ENCODE measurements at regions not wholly inside any gene's neighbourhood (a gene's known extent, or its start where the extent isn't known, plus 50 kb on each side); places are given as distances from the start of the nearest gene placed in this dataset.

DNA sequence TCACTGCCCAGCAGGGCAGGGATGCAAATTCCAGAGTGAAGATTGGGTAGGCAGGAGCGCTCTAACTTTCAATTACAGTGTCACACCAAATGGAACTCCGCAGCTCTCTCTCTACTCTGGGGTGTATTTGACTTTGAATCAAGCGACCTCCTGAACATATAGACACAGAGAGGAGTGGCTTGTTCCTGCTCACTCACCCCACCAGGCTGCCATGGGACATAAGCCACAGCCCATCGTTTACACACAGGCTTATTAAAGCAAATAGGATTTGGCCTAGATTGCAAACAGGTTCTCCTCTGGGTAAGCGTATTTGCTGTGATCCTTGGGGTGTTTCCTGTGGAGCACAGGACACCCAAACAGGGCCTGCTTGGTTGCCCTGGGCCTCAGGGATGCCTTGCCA, 281.6 kb upstream of the CCL2 start:
- ChIA-PET POLR2A (no interaction called here), CTCF (no interaction called here)
- Histone ChIP-seq H3K4me1 (no peaks in the 10 kb centered on the region), H3K9me3 (no peaks in the 10 kb centered on the region), H3K36me3 (ENCODE audit: control insufficient read depth, insufficient read depth, low read length) (no peaks in the 10 kb centered on the region), H3K4me3 (ENCODE audit: low read depth, low read length) (no peak overlapping the region), H3K27me3 (replicated peaks; ENCODE audit: control insufficient read depth, insufficient read depth, low read length) (no peaks in the 10 kb centered on the region)
- no peak overlapping the region for H3K4me3 Mint-ChIP-seq (ENCODE audit: unreplicated experiment)
- no peak overlapping the region for H3K27ac Mint-ChIP-seq (ENCODE audit: unreplicated experiment)
- no peaks in the 10 kb centered on the region for H3K36me3 Mint-ChIP-seq (ENCODE audit: insufficient read depth, unreplicated experiment)
- BruUV-seq (replicated peaks), result no TSS peak
- no peak for DNase-seq
- TF ChIP-seq, protein P1, sequence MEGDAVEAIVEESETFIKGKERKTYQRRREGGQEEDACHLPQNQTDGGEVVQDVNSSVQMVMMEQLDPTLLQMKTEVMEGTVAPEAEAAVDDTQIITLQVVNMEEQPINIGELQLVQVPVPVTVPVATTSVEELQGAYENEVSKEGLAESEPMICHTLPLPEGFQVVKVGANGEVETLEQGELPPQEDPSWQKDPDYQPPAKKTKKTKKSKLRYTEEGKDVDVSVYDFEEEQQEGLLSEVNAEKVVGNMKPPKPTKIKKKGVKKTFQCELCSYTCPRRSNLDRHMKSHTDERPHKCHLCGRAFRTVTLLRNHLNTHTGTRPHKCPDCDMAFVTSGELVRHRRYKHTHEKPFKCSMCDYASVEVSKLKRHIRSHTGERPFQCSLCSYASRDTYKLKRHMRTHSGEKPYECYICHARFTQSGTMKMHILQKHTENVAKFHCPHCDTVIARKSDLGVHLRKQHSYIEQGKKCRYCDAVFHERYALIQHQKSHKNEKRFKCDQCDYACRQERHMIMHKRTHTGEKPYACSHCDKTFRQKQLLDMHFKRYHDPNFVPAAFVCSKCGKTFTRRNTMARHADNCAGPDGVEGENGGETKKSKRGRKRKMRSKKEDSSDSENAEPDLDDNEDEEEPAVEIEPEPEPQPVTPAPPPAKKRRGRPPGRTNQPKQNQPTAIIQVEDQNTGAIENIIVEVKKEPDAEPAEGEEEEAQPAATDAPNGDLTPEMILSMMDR (IDR thresholded peaks at IDR 0.05; ENCODE audit: insufficient read depth in 1 of 2, low read depth in 1 of 2, low read length in 1 of 2, severe bottlenecking in 1 of 2, unreplicated experiment in 1 of 2), result no peak
- H3K27me3 Mint-ChIP-seq (ENCODE audit: insufficient read depth, unreplicated experiment), result peaks cover 9% of the 10 kb centered on the region
- no peaks in the 10 kb centered on the region for H3K9me3 Mint-ChIP-seq (ENCODE audit: unreplicated experiment)
- intact Hi-C loops (cut with micrococcal nuclease; ENCODE audit: unreplicated experiment), result no loop called here
- no peaks in the 10 kb centered on the region for H3K4me1 Mint-ChIP-seq (ENCODE audit: low read depth, unreplicated experiment)

DNA sequence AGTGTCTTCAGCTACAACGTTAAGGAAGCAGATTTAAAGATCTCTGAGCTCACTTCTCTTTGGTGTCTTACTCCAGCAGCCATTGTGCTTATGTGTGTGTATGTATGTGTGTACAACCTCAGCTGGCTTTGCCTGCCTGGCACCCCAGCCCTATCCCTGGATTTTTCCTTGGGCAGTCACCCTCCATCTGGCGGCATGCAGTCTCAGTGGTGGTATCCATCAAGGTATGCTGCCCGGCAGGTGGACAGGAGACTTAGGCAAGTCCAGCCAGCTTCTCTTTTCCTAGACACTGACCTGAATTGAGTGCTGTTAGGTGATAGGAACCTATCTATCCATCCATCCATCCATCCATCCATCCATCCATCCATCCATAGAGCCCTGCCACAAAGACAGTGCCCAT, 280.8 kb upstream of the CCL2 start:
- no peak overlapping the region for H3K27ac Mint-ChIP-seq (ENCODE audit: unreplicated experiment)
- no peak overlapping the region for H3K4me3 Mint-ChIP-seq (ENCODE audit: unreplicated experiment)
- no TSS peak for BruUV-seq (replicated peaks)
- intact Hi-C loops (cut with micrococcal nuclease; ENCODE audit: unreplicated experiment), result no loop called here
- H3K27me3 Mint-ChIP-seq (ENCODE audit: insufficient read depth, unreplicated experiment), result peaks cover 9% of the 10 kb centered on the region
- CTCF ChIA-PET, result no interaction called here
- no peaks in the 10 kb centered on the region for H3K9me3 Mint-ChIP-seq (ENCODE audit: unreplicated experiment)
- no peak overlapping the region for H3K4me3 ChIP-seq (ENCODE audit: low read depth, low read length)
- H3K4me1 Mint-ChIP-seq (ENCODE audit: low read depth, unreplicated experiment), result no peaks in the 10 kb centered on the region
- H3K36me3 ChIP-seq (ENCODE audit: control insufficient read depth, insufficient read depth, low read length), result no peaks in the 10 kb centered on the region
- POLR2A ChIA-PET, result no interaction called here
- no peaks in the 10 kb centered on the region for H3K4me1 ChIP-seq
- no peaks in the 10 kb centered on the region for H3K27me3 ChIP-seq (replicated peaks; ENCODE audit: control insufficient read depth, insufficient read depth, low read length)
- TF ChIP-seq, protein P1 (IDR thresholded peaks at IDR 0.05; ENCODE audit: insufficient read depth in 1 of 2, low read depth in 1 of 2, low read length in 1 of 2, severe bottlenecking in 1 of 2, unreplicated experiment in 1 of 2), result no peak
- no peaks in the 10 kb centered on the region for H3K9me3 ChIP-seq
- DNase-seq, result no peak
- no peaks in the 10 kb centered on the region for H3K36me3 Mint-ChIP-seq (ENCODE audit: insufficient read depth, unreplicated experiment)

DNA sequence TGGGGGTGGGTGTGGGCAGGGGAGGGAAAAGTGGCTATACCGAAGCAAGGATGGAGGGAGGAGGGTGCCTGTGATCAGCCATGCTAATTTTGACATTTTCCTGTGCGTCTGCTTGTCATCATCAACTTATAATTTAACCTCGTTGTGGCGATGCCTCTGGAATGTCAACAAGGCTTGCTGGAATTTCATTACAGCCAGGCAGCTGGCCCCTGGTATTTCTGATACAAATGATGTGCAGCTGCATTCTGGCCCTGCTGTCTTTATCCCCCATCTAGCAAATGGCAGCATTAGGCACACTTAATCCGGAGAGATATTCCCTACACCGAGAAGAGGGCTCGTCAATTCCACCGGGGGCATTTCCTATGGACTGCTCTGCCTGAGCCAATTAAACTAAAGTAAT, 278.3 kb upstream of the CCL2 start:
- H3K9me3 Mint-ChIP-seq (ENCODE audit: unreplicated experiment), result no peaks in the 10 kb centered on the region
- ChIA-PET CTCF (no interaction called here), POLR2A (no interaction called here)
- Histone ChIP-seq H3K4me1 (no peaks in the 10 kb centered on the region), H3K9me3 (no peaks in the 10 kb centered on the region), H3K36me3 (ENCODE audit: control insufficient read depth, insufficient read depth, low read length) (no peaks in the 10 kb centered on the region), H3K27me3 (replicated peaks; ENCODE audit: control insufficient read depth, insufficient read depth, low read length) (no peaks in the 10 kb centered on the region), H3K4me3 (ENCODE audit: low read depth, low read length) (no peak overlapping the region)
- TF ChIP-seq, protein P1 (IDR thresholded peaks at IDR 0.05; ENCODE audit: insufficient read depth in 1 of 2, low read depth in 1 of 2, low read length in 1 of 2, severe bottlenecking in 1 of 2, unreplicated experiment in 1 of 2), result no peak
- no peaks in the 10 kb centered on the region for H3K4me1 Mint-ChIP-seq (ENCODE audit: low read depth, unreplicated experiment)
- BruUV-seq (replicated peaks), result no TSS peak
- no peak overlapping the region for H3K4me3 Mint-ChIP-seq (ENCODE audit: unreplicated experiment)
- H3K27me3 Mint-ChIP-seq (ENCODE audit: insufficient read depth, unreplicated experiment), result peaks cover 15% of the 10 kb centered on the region
- no peak for DNase-seq
- no peak overlapping the region for H3K27ac Mint-ChIP-seq (ENCODE audit: unreplicated experiment)
- intact Hi-C loops (cut with micrococcal nuclease; ENCODE audit: unreplicated experiment), result no loop called here
- no peaks in the 10 kb centered on the region for H3K36me3 Mint-ChIP-seq (ENCODE audit: insufficient read depth, unreplicated experiment)
